Spleen (tissue), 7 donors: ENCODE measurements at regions not wholly inside any gene's neighbourhood (a gene's known extent, or its start where the extent isn't known, plus 50 kb on each side); places are given as distances from the start of the nearest gene placed in this dataset.

Experiments used
- CTCF ChIP-seq, 11 experiments: fragments of 200-600 bp in 7 of 11; fragments of 450-650 bp in 4 of 11; sonication (generic) in 4 of 11; IDR thresholded peaks in 8 of 11; conservative IDR thresholded peaks in 3 of 11; 1 replicate in 7 of 11; 2 replicates in 4 of 11; pipeline versions ENCODE4 v1.4.0 to v1.8.0; 2016 to 2021; ENCODE audit warnings: antibody characterized with exemption in 11 of 11, inconsistent platforms in 4 of 11, mild to moderate bottlenecking in 1 of 11
- POLR2A ChIP-seq, 3 donors: fragments of 450-650 bp; IDR thresholded peaks; one replicate each; pipeline ENCODE4 v1.5.1; 2017; ENCODE audit warnings: antibody characterized with exemption in 3 of 3, mild to moderate bottlenecking in 1 of 3
- POLR2AphosphoS5 ChIP-seq, 3 donors: sonication (generic); formaldehyde crosslinking; IDR thresholded peaks; one replicate each; pipeline ENCODE4 v1.5.1; 2017; ENCODE audit warnings: antibody characterized with exemption in 3 of 3
- donor health status: DM: no; HTN: no; CAD: no; lungs with moderate emphysema.
- donor health status: DM: no; HTN: no; CAD: no.
- donor health status: DM: no; HTN: no; CAD: no.

- no peak for TF ChIP-seq POLR2AphosphoS5 (IDR thresholded peaks at IDR 0.05)
- TF ChIP-seq CTCF (IDR thresholded peaks at IDR 0.05 in 8 of 11, conservative IDR thresholded peaks at IDR 0.05 in 3 of 11), result no peak
- TF ChIP-seq POLR2A (IDR thresholded peaks at IDR 0.05), result no peak
These were observed 126.9 kb upstream of the TNRC6C start for GRCh38 chr17:77831474-77832179.
